ENCODE measurements at regions not wholly inside any gene's neighbourhood (a gene's known extent, or its start where the extent isn't known, plus 50 kb on each side); places are given as distances from the start of the nearest gene placed in this dataset.

- TF ChIP-seq FOSL2 (IDR thresholded peaks at IDR 0.05; ENCODE audit: borderline replicate concordance, low read depth) = no peak
- no peak for TF ChIP-seq EP300 (IDR thresholded peaks at IDR 0.05; ENCODE audit: borderline replicate concordance in 1 of 2, low read depth in 1 of 2, low read length in 1 of 2)
- no peak for TF ChIP-seq JUND (IDR thresholded peaks at IDR 0.05)
- TF ChIP-seq NFIC (IDR thresholded peaks at IDR 0.05; ENCODE audit: borderline replicate concordance) = no peak
- no peak for TF ChIP-seq RAD21 (IDR thresholded peaks at IDR 0.05; ENCODE audit: low read length)
- TF ChIP-seq PBX3 (IDR thresholded peaks at IDR 0.05) = no peak
- TF ChIP-seq FOXM1 (IDR thresholded peaks at IDR 0.05; ENCODE audit: low read depth) = no peak
- TF ChIP-seq POLR2AphosphoS5 (IDR thresholded peaks at IDR 0.05; ENCODE audit: low read depth, low read length) = no peak
- TF ChIP-seq ZBTB33 (IDR thresholded peaks at IDR 0.05; ENCODE audit: borderline replicate concordance, low read depth) = no peak
These were observed 118.3 kb upstream of the SLC25A33 start (continued) for GRCh38 chr1:9420835-9421532.

GRCh38 chr1:9421533-9421873 lies 117.8 kb upstream of the SLC25A33 start:
- no peak overlapping the region for H3K27ac ChIP-seq (ENCODE audit: low read depth in 2 of 2, low read length in 1 of 2)
- H3K9me3 ChIP-seq = no peaks in the 10 kb centered on the region
- no peak overlapping the region for H2AFZ ChIP-seq (ENCODE audit: low read depth)
- no peak overlapping the region for H3K4me2 ChIP-seq
- no peak overlapping the region for H3K9ac ChIP-seq
- H3K79me2 ChIP-seq (ENCODE audit: insufficient read depth) = no peaks in the 10 kb centered on the region
- H4K20me1 ChIP-seq (ENCODE audit: insufficient read depth) = no peaks in the 10 kb centered on the region
- no peaks in the 10 kb centered on the region for H3K4me1 ChIP-seq (ENCODE audit: control insufficient read depth in 1 of 2, insufficient read depth in 2 of 2, low read depth in 1 of 2, low read length in 1 of 2)
- no peaks in the 10 kb centered on the region for H3F3A ChIP-seq (replicated peaks; ENCODE audit: insufficient read depth)
- ChIA-PET CTCF (interaction anchor here (1.0 kb wide), 1 partner anchor 35 kb away, joined by 4 read pairs; no protein-coding TSS in a partner anchor), POLR2A (no interaction called here)
- H3K9me2 ChIP-seq = no peaks in the 10 kb centered on the region
- H3K27me3 ChIP-seq (ENCODE audit: insufficient read depth) = no peaks in the 10 kb centered on the region
- TF ChIP-seq POLR2AphosphoS5 (IDR thresholded peaks at IDR 0.05; ENCODE audit: low read depth, low read length) (no peak), NRF1 (IDR thresholded peaks at IDR 0.05; ENCODE audit: low read depth, low read length) (no peak), TCF12 (IDR thresholded peaks at IDR 0.05) (no peak), USF2 (IDR thresholded peaks at IDR 0.05; ENCODE audit: borderline replicate concordance, low read depth, low read length) (no peak), PBX3 (IDR thresholded peaks at IDR 0.05) (no peak)
- DNase-seq = no peak
- 34% methylated on average over 4 of the region's 5 CpGs for WGBS (ENCODE audit: low lambda C conversion rate)
- no peaks in the 10 kb centered on the region for H3K36me3 ChIP-seq (replicated peaks in 1 of 2; ENCODE audit: control insufficient read depth in 1 of 2, insufficient read depth in 2 of 2, low read length in 1 of 2)
- no peak overlapping the region for H3K4me3 ChIP-seq (ENCODE audit: low read depth in 2 of 2, low read length in 1 of 2)
